ENCODE measurements at regions not wholly inside any gene's neighbourhood (a gene's known extent, or its start where the extent isn't known, plus 50 kb on each side); places are given as distances from the start of the nearest gene placed in this dataset.

DNA sequence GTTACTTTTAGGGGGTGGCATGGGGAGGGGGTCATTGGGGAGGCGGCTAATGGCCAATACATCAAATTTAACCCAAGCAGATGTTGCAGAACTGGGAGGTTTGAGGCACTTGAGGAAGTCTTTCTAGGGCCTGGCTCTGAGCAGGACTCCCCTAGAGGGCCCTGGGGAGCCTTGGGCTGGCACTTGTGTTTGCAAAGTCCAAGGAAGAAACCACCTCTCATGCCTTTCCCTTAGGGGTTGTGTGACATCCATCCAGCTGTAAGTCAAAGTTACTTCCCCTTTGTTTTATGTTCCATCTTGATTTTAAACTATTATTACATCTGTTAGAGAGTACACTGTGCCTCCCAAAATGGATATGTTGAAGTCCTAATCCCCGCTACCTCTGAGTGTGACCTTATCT, 159.9 kb downstream of the KATNAL1 start:
- TF ChIP-seq, protein P1, sequence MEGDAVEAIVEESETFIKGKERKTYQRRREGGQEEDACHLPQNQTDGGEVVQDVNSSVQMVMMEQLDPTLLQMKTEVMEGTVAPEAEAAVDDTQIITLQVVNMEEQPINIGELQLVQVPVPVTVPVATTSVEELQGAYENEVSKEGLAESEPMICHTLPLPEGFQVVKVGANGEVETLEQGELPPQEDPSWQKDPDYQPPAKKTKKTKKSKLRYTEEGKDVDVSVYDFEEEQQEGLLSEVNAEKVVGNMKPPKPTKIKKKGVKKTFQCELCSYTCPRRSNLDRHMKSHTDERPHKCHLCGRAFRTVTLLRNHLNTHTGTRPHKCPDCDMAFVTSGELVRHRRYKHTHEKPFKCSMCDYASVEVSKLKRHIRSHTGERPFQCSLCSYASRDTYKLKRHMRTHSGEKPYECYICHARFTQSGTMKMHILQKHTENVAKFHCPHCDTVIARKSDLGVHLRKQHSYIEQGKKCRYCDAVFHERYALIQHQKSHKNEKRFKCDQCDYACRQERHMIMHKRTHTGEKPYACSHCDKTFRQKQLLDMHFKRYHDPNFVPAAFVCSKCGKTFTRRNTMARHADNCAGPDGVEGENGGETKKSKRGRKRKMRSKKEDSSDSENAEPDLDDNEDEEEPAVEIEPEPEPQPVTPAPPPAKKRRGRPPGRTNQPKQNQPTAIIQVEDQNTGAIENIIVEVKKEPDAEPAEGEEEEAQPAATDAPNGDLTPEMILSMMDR (IDR thresholded peaks at IDR 0.05) = no peak
- no peak for TF ChIP-seq POLR2AphosphoS5 (IDR thresholded peaks at IDR 0.05)
- TF ChIP-seq POLR2A (IDR thresholded peaks at IDR 0.05) = no peak
